DMS79 (cell line): ENCODE measurements at regions not wholly inside any gene's neighbourhood (a gene's known extent, or its start where the extent isn't known, plus 50 kb on each side); places are given as distances from the start of the nearest gene placed in this dataset.

Source experiments
- DNase-seq: peaks from one replicate; lab custom pipeline; 2025; lab: John Stamatoyannopoulos, UW

- DNase-seq = no peak
Observed at GRCh38 chr11:110786226-110786902, 74.1 kb upstream of the ARHGAP20 start.

GRCh38 chr11:110785398-110785797, 73.2 kb upstream of the ARHGAP20 start:
- DNase-seq = no peak

DNA sequence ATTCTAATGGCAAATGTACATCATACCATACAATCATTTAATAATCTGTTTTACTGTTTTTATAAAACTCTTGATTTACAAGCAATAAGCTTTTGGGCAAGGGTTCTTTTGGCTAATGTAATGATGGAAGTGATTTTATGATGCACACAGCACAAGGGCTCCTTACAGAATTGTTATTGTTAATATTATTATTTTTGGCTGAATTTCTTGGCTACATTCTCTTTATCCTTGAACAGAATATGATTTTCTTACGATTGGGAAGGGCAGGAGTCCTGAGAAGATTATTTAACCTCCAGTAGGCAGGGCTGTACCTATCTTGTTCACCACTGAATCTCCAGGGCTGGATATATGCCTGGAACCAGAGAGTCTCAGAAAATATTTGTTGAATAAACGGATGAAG, 70.4 kb upstream of the ARHGAP20 start:
- no peak for DNase-seq

GRCh38 chr11:110779108-110779507, 66.9 kb upstream of the ARHGAP20 start:
- DNase-seq = no peak

- DNase-seq = no peak
Observed at GRCh38 chr11:110778343-110778742, 66.1 kb upstream of the ARHGAP20 start.

GRCh38 chr11:110777775-110778174, 65.5 kb upstream of the ARHGAP20 start:
- no peak for DNase-seq

- no peak for DNase-seq
Observed at GRCh38 chr11:110776081-110776480, 63.8 kb upstream of the ARHGAP20 start.

GRCh38 chr11:110774138-110775014, 62.1 kb upstream of the ARHGAP20 start:
- no peak for DNase-seq

- DNase-seq = no peak
Observed at GRCh38 chr11:110773442-110773841, 61.2 kb upstream of the ARHGAP20 start.

DNA sequence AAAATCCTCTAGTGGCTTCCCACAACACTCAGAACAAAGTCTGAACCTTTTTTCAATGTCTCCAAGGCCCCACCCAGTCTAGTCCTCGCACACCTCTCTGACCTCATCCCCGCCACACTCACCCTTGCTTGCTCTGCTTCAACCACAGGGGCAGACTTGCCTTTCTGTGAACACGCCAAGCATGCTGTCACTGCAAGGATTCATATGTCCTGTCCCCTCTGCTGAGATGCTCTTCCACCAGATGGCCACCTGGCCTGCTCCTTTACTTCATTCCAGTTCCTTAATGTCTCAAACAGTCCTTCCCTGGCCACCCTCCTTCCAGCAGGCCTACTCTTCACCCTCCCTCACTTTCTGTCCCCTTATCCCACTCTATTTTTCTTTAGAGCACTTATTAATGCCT, 60.6 kb upstream of the ARHGAP20 start:
- DNase-seq = no peak

DNA sequence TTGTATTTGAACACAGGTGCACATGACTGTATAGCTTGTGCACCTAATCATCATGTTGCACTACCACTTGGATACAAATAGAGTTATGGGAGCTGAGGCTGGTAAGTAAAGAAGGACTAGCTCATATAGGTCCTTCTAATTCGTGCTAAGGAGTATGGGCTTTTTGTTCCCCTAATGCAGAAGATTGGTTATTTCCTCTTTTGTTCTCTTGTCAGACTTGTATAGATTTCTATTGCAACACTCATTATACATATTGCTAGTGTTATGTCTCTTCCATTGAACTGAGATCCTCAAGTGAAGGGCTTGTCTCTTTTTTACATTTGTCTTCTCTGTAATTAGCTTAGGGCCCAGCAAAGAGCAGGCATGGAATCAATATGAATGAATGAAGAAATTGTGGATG, 54.1 kb upstream of the ARHGAP20 start:
- DNase-seq = no peak

DNA sequence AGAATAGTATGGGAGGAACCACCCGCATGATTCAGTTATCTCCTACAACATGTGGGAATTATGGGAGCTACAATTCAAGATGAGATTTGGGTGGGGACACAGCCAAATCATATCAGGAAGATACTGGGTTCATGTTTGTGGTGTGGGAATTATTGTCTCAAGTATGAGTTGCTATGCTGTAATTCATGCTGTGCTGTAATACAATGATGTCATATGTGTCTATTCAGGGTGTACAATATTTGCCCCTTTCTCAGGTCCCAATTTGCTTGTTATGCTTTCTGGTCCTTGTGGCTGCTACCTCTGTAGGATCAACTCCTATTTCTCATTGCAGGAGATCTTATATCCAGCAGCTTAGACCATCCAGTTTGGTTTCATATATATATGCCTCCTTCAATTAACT, 52.2 kb upstream of the ARHGAP20 start:
- no peak for DNase-seq

GRCh38 chr11:110763249-110764011, 51.2 kb upstream of the ARHGAP20 start:
- peak; percentile 33 for DNase-seq

- DNase-seq = peak; percentile 56
Observed at GRCh38 chr11:110762590-110762989, 50.4 kb upstream of the ARHGAP20 start.
